ENCODE measurements at regions not wholly inside any gene's neighbourhood (a gene's known extent, or its start where the extent isn't known, plus 50 kb on each side); places are given as distances from the start of the nearest gene placed in this dataset.

- 48 to 49% methylated on average over 13 of the region's 13 CpGs for WGBS, 2 donors
These were observed 72.4 kb upstream of the GGTLC1 start for GRCh38 chr20:24060851-24061590.

GRCh38 chr20:24059174-24059573, 70.6 kb upstream of the GGTLC1 start:
- Histone ChIP-seq H3K27me3 (peaks cover 0 to 4% (median 0%) of the 10 kb centered on the region in 7 donors), H3K36me3 (no peaks in the 10 kb centered on the region), H3K4me1 (no peaks in the 10 kb centered on the region), H3K4me3 (no peak overlapping the region), H3K27ac (no peak overlapping the region), H3K9me3 (no peaks in the 10 kb centered on the region)
- intact Hi-C loops (cut with DNase I): no loop called here
- WGBS, 2 donors: 82 to 88% methylated on average over 5 of the region's 5 CpGs
- DNase-seq: no peak
- no peak for ATAC-seq
- TF ChIP-seq CTCF (IDR thresholded peaks at IDR 0.05): no peak

More at GRCh38 chr20:24060851-24061590, 72.4 kb upstream of the GGTLC1 start:
- ATAC-seq (no peak), DNase-seq (no peak)
- H3K36me3 ChIP-seq: no peaks in the 10 kb centered on the region
- H3K27me3 ChIP-seq: peaks cover 0 to 4% (median 0%) of the 10 kb centered on the region in 7 donors
- H3K27ac ChIP-seq: no peak overlapping the region
- no peak for TF ChIP-seq CTCF (IDR thresholded peaks at IDR 0.05)
- no peak overlapping the region for H3K4me3 ChIP-seq
- H3K4me1 ChIP-seq: no peaks in the 10 kb centered on the region
- no peaks in the 10 kb centered on the region for H3K9me3 ChIP-seq
- intact Hi-C loops (cut with DNase I): no loop called here

- Histone ChIP-seq H3K4me1 (no peaks in the 10 kb centered on the region), H3K27me3 (peaks cover 0 to 5% (median 0%) of the 10 kb centered on the region in 7 donors), H3K36me3 (no peaks in the 10 kb centered on the region), H3K4me3 (no peak overlapping the region), H3K27ac (no peak overlapping the region), H3K9me3 (no peaks in the 10 kb centered on the region)
- no peak for TF ChIP-seq CTCF (IDR thresholded peaks at IDR 0.05)
- 72 to 89% methylated on average over 1 of the region's 1 CpG for WGBS, 2 donors
- intact Hi-C loops (cut with DNase I): no loop called here
- DNase-seq (no peak), ATAC-seq (no peak)
These were observed 67.9 kb upstream of the GGTLC1 start for GRCh38 chr20:24056491-24056890.

- Histone ChIP-seq H3K27me3 (peaks cover 0 to 5% (median 0%) of the 10 kb centered on the region in 7 donors), H3K4me1 (no peaks in the 10 kb centered on the region), H3K36me3 (no peaks in the 10 kb centered on the region), H3K9me3 (no peaks in the 10 kb centered on the region), H3K27ac (no peak overlapping the region), H3K4me3 (no peak overlapping the region)
- DNase-seq (no peak), ATAC-seq (no peak)
- 91 to 93% methylated on average over 23 of the region's 23 CpGs for WGBS, 2 donors
- TF ChIP-seq CTCF (IDR thresholded peaks at IDR 0.05): no peak
- intact Hi-C loops (cut with DNase I): no loop called here
These were observed 64.2 kb upstream of the GGTLC1 start for GRCh38 chr20:24052599-24053275.

Measured in heart right ventricle (tissue), 16 donors.